ENCODE measurements at regions not wholly inside any gene's neighbourhood (a gene's known extent, or its start where the extent isn't known, plus 50 kb on each side); places are given as distances from the start of the nearest gene placed in this dataset.

- H3K4me3 Mint-ChIP-seq: no peak overlapping the region
- H3K36me3 Mint-ChIP-seq: no peaks in the 10 kb centered on the region
- no peaks in the 10 kb centered on the region for H3K9me3 Mint-ChIP-seq
- DNase-seq: no peak
- no peaks in the 10 kb centered on the region for H3K4me1 Mint-ChIP-seq
- peaks cover 4% of the 10 kb centered on the region for H3K27me3 Mint-ChIP-seq
- no peak overlapping the region for H3K27ac Mint-ChIP-seq
These were observed 513.5 kb downstream of the AGTPBP1 start for GRCh38 chr9:85228111-85228855.

- Mint-ChIP-seq H3K27ac (no peak overlapping the region), H3K9me3 (no peaks in the 10 kb centered on the region), H3K4me3 (no peak overlapping the region), H3K27me3 (peaks cover 5% of the 10 kb centered on the region), H3K36me3 (no peaks in the 10 kb centered on the region), H3K4me1 (no peaks in the 10 kb centered on the region)
- DNase-seq: no peak
These were observed 516.6 kb downstream of the AGTPBP1 start for GRCh38 chr9:85225180-85225579.

- Mint-ChIP-seq H3K36me3 (no peaks in the 10 kb centered on the region), H3K27ac (no peak overlapping the region), H3K27me3 (peaks cover 5% of the 10 kb centered on the region), H3K4me1 (no peaks in the 10 kb centered on the region), H3K9me3 (no peaks in the 10 kb centered on the region), H3K4me3 (no peak overlapping the region)
- DNase-seq: no peak
These were observed 517.0 kb downstream of the AGTPBP1 start for GRCh38 chr9:85224729-85225128.

GRCh38 chr9:85224301-85224700, 517.5 kb downstream of the AGTPBP1 start:
- no peak overlapping the region for H3K4me3 Mint-ChIP-seq
- H3K4me1 Mint-ChIP-seq: no peaks in the 10 kb centered on the region
- no peak for DNase-seq
- H3K27me3 Mint-ChIP-seq: peaks cover 5% of the 10 kb centered on the region
- H3K9me3 Mint-ChIP-seq: no peaks in the 10 kb centered on the region
- H3K27ac Mint-ChIP-seq: no peak overlapping the region
- H3K36me3 Mint-ChIP-seq: no peaks in the 10 kb centered on the region

GRCh38 chr9:85223506-85224125, 518.1 kb downstream of the AGTPBP1 start:
- DNase-seq: no peak
- Mint-ChIP-seq H3K27me3 (peaks cover 5% of the 10 kb centered on the region), H3K4me1 (no peaks in the 10 kb centered on the region), H3K4me3 (no peak overlapping the region), H3K36me3 (no peaks in the 10 kb centered on the region), H3K27ac (no peak overlapping the region), H3K9me3 (no peaks in the 10 kb centered on the region)

DNA sequence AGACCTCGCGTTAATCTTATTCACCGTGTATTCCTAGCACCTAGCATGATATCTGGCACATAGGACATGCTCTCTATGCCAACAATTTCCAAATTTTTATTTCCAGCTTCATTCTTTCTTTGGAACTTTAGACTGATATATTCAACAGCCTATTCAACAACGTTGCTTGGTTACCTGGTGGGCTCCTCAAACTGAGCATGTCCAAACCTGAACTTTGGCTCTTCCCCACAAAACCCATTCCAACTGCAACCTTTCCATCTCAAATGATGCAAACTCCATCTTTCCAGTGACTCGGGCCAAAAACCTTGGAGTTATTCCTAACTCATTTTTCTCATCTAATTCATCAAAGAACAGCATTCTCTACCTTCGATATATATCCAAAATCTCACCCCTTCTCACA, 525.2 kb downstream of the AGTPBP1 start:
- no peak for DNase-seq
- H3K9me3 Mint-ChIP-seq: no peaks in the 10 kb centered on the region
- no peak overlapping the region for H3K4me3 Mint-ChIP-seq
- H3K27me3 Mint-ChIP-seq: peaks cover 8% of the 10 kb centered on the region
- peaks cover 5% of the 10 kb centered on the region for H3K4me1 Mint-ChIP-seq
- H3K27ac Mint-ChIP-seq: no peak overlapping the region
- H3K36me3 Mint-ChIP-seq: no peaks in the 10 kb centered on the region

- H3K4me1 Mint-ChIP-seq: peaks cover 5% of the 10 kb centered on the region
- DNase-seq: no peak
- H3K4me3 Mint-ChIP-seq: no peak overlapping the region
- H3K27ac Mint-ChIP-seq: no peak overlapping the region
- no peaks in the 10 kb centered on the region for H3K9me3 Mint-ChIP-seq
- H3K27me3 Mint-ChIP-seq: peaks cover 7% of the 10 kb centered on the region
- no peaks in the 10 kb centered on the region for H3K36me3 Mint-ChIP-seq
These were observed 525.8 kb downstream of the AGTPBP1 start for GRCh38 chr9:85215961-85216360.

GRCh38 chr9:85215416-85215815, 526.3 kb downstream of the AGTPBP1 start:
- peaks cover 10% of the 10 kb centered on the region for H3K27me3 Mint-ChIP-seq
- no peaks in the 10 kb centered on the region for H3K9me3 Mint-ChIP-seq
- H3K4me3 Mint-ChIP-seq: no peak overlapping the region
- H3K27ac Mint-ChIP-seq: no peak overlapping the region
- DNase-seq: no peak
- H3K4me1 Mint-ChIP-seq: peaks cover 5% of the 10 kb centered on the region
- no peaks in the 10 kb centered on the region for H3K36me3 Mint-ChIP-seq

DNA sequence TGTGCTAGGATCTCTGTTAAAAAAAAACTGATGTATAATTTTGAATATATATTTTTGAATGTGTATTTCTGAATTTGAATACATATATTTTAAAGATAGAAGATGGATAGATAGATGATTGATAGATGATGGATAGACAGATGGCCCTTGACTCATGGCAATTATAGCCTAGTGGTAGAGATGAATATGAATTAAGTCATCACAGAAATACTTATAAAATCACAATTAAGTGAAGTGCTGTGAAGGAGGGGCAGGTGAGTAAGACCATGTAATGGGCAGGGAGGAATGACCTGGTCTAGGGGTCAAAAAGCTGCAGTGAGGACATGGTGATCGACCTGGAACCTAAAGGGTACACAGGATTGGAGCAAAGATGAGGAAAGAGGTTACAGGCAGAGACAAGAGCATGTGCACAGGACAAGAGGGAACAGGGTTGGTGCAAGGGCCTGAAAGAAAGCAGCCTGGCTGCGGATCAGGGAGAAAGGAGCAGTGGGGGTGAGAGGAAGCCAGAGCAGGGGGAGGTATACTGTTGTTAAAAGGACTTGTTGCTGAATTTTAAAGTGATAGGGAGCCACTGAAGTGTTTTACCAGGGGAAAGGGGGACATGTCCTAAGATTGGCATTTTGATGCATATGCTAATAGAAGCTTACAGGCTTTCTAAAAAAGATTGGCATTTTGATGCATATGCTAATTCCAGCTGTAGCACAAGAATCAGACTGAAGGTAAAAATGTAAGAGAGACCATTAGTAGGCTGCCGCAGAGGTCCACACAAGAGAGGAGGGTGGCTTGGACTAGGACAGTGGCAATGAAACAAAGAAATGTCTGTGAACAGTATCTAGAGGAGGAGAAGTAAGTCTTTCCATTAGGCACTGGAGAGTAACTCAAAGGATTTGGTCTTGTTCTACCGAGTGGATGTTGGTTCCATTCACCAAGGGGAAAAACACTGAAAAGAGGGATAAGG, 527.8 kb downstream of the AGTPBP1 start:
- Mint-ChIP-seq H3K27me3 (peaks cover 10% of the 10 kb centered on the region), H3K36me3 (no peaks in the 10 kb centered on the region), H3K9me3 (no peaks in the 10 kb centered on the region), H3K27ac (no peak overlapping the region), H3K4me3 (no peak overlapping the region), H3K4me1 (peaks cover 5% of the 10 kb centered on the region)
- DNase-seq: no peak

DNA sequence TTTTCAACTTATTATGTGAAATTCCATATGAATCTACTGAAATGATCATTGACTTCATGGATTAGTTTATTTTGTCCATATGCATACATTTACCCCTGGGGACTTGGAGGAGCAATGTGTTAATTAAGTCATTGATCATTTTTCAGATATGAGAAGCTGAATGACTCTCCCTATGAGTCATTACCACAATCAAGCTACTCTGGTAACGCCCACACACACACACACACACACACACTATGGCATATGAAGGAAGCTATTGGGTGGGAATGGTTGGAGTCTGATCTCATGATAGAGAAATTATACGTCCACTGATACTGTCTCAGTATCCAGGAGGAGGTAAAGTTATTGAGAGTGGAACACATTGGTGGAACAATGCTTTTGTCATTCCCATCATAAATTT, 528.9 kb downstream of the AGTPBP1 start:
- no peak overlapping the region for H3K4me3 Mint-ChIP-seq
- peak; percentile 3 for DNase-seq
- peaks cover 10% of the 10 kb centered on the region for H3K27me3 Mint-ChIP-seq
- no peaks in the 10 kb centered on the region for H3K9me3 Mint-ChIP-seq
- no peaks in the 10 kb centered on the region for H3K36me3 Mint-ChIP-seq
- no peak overlapping the region for H3K27ac Mint-ChIP-seq
- peaks cover 5% of the 10 kb centered on the region for H3K4me1 Mint-ChIP-seq

DNA sequence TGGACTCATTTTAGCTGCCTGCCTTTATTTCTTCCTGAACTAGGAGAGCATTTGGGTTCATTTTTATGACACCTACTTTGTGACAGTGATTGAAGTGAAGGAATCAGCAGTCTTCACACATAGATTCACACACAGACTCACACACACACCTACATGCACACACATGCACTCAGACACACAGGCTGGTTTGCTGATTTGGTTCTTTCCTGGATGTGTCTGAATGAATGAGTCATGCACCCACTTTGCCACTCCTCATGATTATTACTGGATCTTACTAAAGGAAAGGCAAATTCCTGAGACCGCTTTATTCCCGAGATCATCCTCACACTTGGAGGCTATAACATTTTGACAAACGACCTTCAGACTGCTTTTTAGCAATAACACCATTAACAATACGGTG, 529.5 kb downstream of the AGTPBP1 start:
- no peaks in the 10 kb centered on the region for H3K9me3 Mint-ChIP-seq
- no peak overlapping the region for H3K27ac Mint-ChIP-seq
- peaks cover 5% of the 10 kb centered on the region for H3K4me1 Mint-ChIP-seq
- DNase-seq: no peak
- H3K4me3 Mint-ChIP-seq: no peak overlapping the region
- H3K27me3 Mint-ChIP-seq: peaks cover 10% of the 10 kb centered on the region
- H3K36me3 Mint-ChIP-seq: no peaks in the 10 kb centered on the region

DNA sequence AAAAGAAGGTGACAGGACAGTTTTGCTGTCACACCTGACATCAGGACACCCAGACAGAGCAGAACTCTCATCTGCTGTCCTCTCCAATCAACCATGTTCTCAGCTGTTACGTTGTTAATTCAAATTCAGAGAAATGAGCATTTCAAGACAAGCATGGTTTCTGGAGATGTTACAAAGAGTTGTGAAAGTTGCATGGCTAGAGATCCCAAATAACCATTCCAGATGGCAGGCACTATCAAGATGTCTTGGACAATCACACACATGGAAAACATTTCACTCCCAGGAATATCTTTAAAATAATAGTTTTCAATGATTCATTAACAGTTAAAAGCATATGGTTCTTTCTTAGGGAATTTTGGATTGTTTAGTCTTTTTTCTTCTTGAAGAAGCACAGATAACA, 533.1 kb downstream of the AGTPBP1 start:
- no peak overlapping the region for H3K4me3 Mint-ChIP-seq
- peaks cover 5% of the 10 kb centered on the region for H3K4me1 Mint-ChIP-seq
- H3K36me3 Mint-ChIP-seq: no peaks in the 10 kb centered on the region
- no peaks in the 10 kb centered on the region for H3K9me3 Mint-ChIP-seq
- peaks cover 10% of the 10 kb centered on the region for H3K27me3 Mint-ChIP-seq
- no peak for DNase-seq
- no peak overlapping the region for H3K27ac Mint-ChIP-seq

DNA sequence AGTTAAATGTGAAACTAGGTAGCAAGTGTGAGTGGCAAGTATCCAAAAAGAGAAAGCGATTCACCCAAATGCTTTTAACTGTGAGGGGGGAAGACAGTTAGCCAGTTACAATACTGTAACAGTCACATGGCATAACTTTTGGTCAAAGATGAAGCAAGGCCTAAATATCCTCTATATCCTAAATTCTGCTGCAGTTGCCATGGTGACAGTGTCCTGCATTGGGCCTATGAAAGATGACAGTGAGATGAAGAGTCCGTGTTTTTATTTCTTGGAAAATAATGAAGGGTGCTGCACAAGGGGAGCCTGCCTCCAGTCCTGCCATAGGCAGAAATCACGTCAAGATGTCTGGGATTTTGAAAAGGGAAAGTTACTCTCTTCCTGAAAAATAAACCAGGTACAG, 534.6 kb downstream of the NTRK2 start:
- Mint-ChIP-seq H3K9me3 (no peaks in the 10 kb centered on the region), H3K36me3 (no peaks in the 10 kb centered on the region), H3K4me3 (no peak overlapping the region), H3K27me3 (no peaks in the 10 kb centered on the region), H3K27ac (no peak overlapping the region), H3K4me1 (no peaks in the 10 kb centered on the region)
- DNase-seq: no peak

GRCh38 chr9:85202596-85202995, 533.1 kb downstream of the NTRK2 start:
- H3K27me3 Mint-ChIP-seq: no peaks in the 10 kb centered on the region
- no peak for DNase-seq
- H3K4me1 Mint-ChIP-seq: no peaks in the 10 kb centered on the region
- no peaks in the 10 kb centered on the region for H3K9me3 Mint-ChIP-seq
- no peak overlapping the region for H3K27ac Mint-ChIP-seq
- H3K36me3 Mint-ChIP-seq: no peaks in the 10 kb centered on the region
- H3K4me3 Mint-ChIP-seq: no peak overlapping the region

DNA sequence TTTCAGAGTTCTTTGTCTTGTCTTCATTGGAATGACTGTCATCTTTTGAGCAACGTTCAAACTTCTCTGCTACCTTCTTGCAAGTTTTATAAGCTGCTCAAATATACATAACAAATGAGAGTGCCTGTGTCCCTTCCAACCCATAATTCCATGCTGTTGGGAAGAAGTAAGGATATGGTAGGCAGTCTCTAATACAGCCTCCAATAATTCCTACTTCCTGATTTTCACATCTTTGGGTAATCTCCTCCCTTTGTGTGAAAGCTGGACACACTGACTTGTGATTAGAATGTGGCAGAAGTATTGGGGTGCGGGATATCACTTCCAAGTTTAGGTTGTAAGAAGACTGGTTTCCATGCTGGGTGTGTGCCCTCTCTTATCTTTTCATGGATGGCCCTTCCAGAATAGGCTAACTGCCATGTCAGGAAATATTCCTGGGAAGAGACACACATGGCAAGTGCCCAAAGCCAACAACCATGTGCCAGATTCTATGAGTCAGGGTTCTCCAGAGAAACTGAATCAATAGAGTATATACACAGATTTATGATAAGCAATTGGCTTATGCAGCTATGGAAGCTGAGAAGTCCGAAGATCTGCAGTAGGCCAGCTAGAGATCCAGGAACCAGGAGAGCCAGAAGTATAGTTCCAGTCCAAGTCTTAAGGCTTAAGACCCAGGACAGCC, 531.3 kb downstream of the NTRK2 start:
- no peaks in the 10 kb centered on the region for H3K36me3 Mint-ChIP-seq
- no peaks in the 10 kb centered on the region for H3K27me3 Mint-ChIP-seq
- H3K9me3 Mint-ChIP-seq: no peaks in the 10 kb centered on the region
- DNase-seq: no peak
- no peak overlapping the region for H3K27ac Mint-ChIP-seq
- H3K4me3 Mint-ChIP-seq: no peak overlapping the region
- no peaks in the 10 kb centered on the region for H3K4me1 Mint-ChIP-seq

Data from activated naive CD8-positive, alpha-beta T cell treated with anti-CD3 and anti-CD28 coated beads for 36 hours (primary cell).